ENCODE measurements at regions not wholly inside any gene's neighbourhood (a gene's known extent, or its start where the extent isn't known, plus 50 kb on each side); places are given as distances from the start of the nearest gene placed in this dataset.

DNA sequence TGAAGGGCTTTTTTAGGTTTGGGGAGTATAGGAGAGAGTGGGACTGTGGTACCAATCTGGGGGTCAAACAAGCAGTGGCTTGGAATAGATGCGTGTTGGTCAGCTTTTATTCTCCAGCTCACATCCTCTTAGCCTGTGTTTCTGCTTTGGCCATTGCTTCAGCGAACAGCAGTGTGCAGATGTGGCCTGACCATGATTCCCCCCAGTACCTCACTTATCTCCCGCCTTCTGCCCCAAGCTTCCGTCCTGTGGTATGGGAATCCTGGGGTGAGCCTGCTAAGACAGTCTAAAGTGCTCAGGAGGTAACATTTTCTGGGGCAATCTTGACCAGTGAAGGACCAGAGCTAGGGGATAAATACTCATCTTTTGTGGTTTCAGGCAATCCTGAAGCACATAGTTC, 84.9 kb upstream of the TNP1 start:
- TF ChIP-seq, protein P1, sequence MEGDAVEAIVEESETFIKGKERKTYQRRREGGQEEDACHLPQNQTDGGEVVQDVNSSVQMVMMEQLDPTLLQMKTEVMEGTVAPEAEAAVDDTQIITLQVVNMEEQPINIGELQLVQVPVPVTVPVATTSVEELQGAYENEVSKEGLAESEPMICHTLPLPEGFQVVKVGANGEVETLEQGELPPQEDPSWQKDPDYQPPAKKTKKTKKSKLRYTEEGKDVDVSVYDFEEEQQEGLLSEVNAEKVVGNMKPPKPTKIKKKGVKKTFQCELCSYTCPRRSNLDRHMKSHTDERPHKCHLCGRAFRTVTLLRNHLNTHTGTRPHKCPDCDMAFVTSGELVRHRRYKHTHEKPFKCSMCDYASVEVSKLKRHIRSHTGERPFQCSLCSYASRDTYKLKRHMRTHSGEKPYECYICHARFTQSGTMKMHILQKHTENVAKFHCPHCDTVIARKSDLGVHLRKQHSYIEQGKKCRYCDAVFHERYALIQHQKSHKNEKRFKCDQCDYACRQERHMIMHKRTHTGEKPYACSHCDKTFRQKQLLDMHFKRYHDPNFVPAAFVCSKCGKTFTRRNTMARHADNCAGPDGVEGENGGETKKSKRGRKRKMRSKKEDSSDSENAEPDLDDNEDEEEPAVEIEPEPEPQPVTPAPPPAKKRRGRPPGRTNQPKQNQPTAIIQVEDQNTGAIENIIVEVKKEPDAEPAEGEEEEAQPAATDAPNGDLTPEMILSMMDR (IDR thresholded peaks at IDR 0.05): no peak
- no peak for TF ChIP-seq POLR2A (IDR thresholded peaks at IDR 0.05)
